Suprapubic skin (tissue), 4 donors: ENCODE measurements at regions not wholly inside any gene's neighbourhood (a gene's known extent, or its start where the extent isn't known, plus 50 kb on each side); places are given as distances from the start of the nearest gene placed in this dataset.

Experiments
- DNase-seq, 2 donors: peaks; one replicate each; pipeline ENCODE4 v3.0.0-alpha.2; 2019; ENCODE audit warnings: low spot score in 2 of 2
- H3K27ac ChIP-seq: fragments of 200-600 bp; sonication (generic); one replicate; pipeline ENCODE4 v1.5.1; 2019
- H3K27me3 ChIP-seq: fragments of 200-600 bp; sonication (generic); one replicate; pipeline ENCODE4 v1.5.1; 2019
- H3K36me3 ChIP-seq: fragments of 200-600 bp; sonication (generic); one replicate; pipeline ENCODE4 v1.5.1; 2019
- H3K4me1 ChIP-seq: fragments of 200-600 bp; sonication (generic); one replicate; pipeline ENCODE4 v1.5.1; 2019
- H3K4me3 ChIP-seq: fragments of 200-600 bp; sonication (generic); one replicate; pipeline ENCODE4 v1.5.1; 2019; ENCODE audit warnings: mild to moderate bottlenecking
- H3K9me3 ChIP-seq: fragments of 200-600 bp; sonication (generic); one replicate; pipeline ENCODE4 v1.5.1; 2019
- EP300 ChIP-seq: sonication (generic); formaldehyde crosslinking; IDR thresholded peaks from one replicate; pipeline ENCODE4 v1.6.1; 2017; ENCODE audit warnings: antibody characterized with exemption
- POLR2A ChIP-seq, 2 donors: fragments of 450-650 bp; IDR thresholded peaks; one replicate each; pipeline ENCODE4 v1.6.1; 2017; ENCODE audit warnings: antibody characterized with exemption in 2 of 2, mild to moderate bottlenecking in 2 of 2, moderate library complexity in 2 of 2
- POLR2AphosphoS5 ChIP-seq, 3 donors: sonication (generic); formaldehyde crosslinking; IDR thresholded peaks; one replicate each; pipeline ENCODE4 v1.6.1; 2017; ENCODE audit warnings: antibody characterized with exemption in 3 of 3
- WGBS: methylation state at CpG from one replicate; pipeline ENCODE4 v1.1.5; 2018; 5-methylcytosine and 5-hydroxymethylcytosine counted together
- TF ChIP-seq, protein P1 (sequence below), 2 donors: fragments of 200-600 bp in 1 of 2; fragments of 450-650 bp in 1 of 2; sonication (generic) in 1 of 2; IDR thresholded peaks; one replicate each; pipeline ENCODE4 v1.5.1; 2016 to 2019; ENCODE audit warnings: antibody characterized with exemption in 2 of 2, mild to moderate bottlenecking in 1 of 2, moderate library complexity in 1 of 2

DNA sequence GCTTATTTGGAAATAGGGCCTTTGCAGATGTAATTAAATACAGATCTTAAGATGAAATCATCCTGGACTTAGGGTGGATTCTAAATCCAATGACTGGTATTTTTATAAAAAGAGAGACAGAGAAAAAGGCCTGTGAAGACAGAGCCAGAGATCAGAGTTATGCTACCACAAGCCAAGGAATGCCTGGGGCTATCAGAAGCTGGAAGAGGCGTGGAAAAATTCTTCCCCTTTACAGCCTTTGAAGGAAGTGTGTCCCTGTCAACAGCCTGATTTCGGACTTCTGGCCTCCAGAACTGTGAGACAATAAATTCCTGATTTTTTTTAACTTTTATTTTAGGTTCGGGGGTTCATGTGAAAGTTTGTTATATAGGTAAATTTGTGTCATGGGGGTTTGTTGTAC is 154.1 kb upstream of the CADPS start:
- Histone ChIP-seq H3K27me3 (no peaks in the 10 kb centered on the region), H3K4me3 (no peak overlapping the region), H3K27ac (no peak overlapping the region), H3K9me3 (no peaks in the 10 kb centered on the region), H3K36me3 (no peaks in the 10 kb centered on the region), H3K4me1 (no peaks in the 10 kb centered on the region)
- no peak for DNase-seq
- TF ChIP-seq EP300 (no peak), POLR2AphosphoS5 (IDR thresholded peaks at IDR 0.05) (no peak), POLR2A (IDR thresholded peaks at IDR 0.05) (no peak)
- TF ChIP-seq, protein P1, sequence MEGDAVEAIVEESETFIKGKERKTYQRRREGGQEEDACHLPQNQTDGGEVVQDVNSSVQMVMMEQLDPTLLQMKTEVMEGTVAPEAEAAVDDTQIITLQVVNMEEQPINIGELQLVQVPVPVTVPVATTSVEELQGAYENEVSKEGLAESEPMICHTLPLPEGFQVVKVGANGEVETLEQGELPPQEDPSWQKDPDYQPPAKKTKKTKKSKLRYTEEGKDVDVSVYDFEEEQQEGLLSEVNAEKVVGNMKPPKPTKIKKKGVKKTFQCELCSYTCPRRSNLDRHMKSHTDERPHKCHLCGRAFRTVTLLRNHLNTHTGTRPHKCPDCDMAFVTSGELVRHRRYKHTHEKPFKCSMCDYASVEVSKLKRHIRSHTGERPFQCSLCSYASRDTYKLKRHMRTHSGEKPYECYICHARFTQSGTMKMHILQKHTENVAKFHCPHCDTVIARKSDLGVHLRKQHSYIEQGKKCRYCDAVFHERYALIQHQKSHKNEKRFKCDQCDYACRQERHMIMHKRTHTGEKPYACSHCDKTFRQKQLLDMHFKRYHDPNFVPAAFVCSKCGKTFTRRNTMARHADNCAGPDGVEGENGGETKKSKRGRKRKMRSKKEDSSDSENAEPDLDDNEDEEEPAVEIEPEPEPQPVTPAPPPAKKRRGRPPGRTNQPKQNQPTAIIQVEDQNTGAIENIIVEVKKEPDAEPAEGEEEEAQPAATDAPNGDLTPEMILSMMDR (IDR thresholded peaks at IDR 0.05): no peak
- WGBS: 42% methylated on average over 3 of the region's 3 CpGs

DNA sequence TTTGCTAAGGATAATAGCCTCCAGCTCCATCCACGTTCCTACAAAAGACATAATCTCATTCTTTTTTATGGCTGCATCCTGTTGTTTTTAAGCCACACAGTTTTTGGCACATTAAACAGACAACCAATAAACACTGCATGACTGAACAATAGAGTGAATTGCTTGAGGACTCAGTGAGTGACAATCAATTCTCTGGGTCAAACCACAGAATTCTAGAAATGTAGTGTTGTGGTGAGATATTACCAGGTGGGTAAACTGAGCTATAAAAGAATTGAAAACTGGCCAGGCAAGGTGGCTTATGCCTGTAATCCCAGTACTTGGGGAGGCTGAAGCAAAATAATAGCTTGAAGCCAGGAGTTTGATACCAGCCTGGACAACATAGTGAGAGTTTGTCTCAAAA is 154.7 kb upstream of the CADPS start:
- Histone ChIP-seq H3K36me3 (no peaks in the 10 kb centered on the region), H3K27me3 (no peaks in the 10 kb centered on the region), H3K27ac (no peak overlapping the region), H3K4me3 (no peak overlapping the region), H3K4me1 (no peaks in the 10 kb centered on the region), H3K9me3 (no peaks in the 10 kb centered on the region)
- WGBS: 28% methylated on average over 1 of the region's 1 CpG
- TF ChIP-seq, protein P1 (IDR thresholded peaks at IDR 0.05): no peak
- TF ChIP-seq EP300 (no peak), POLR2A (IDR thresholded peaks at IDR 0.05) (no peak), POLR2AphosphoS5 (IDR thresholded peaks at IDR 0.05) (no peak)
- no peak for DNase-seq

DNA sequence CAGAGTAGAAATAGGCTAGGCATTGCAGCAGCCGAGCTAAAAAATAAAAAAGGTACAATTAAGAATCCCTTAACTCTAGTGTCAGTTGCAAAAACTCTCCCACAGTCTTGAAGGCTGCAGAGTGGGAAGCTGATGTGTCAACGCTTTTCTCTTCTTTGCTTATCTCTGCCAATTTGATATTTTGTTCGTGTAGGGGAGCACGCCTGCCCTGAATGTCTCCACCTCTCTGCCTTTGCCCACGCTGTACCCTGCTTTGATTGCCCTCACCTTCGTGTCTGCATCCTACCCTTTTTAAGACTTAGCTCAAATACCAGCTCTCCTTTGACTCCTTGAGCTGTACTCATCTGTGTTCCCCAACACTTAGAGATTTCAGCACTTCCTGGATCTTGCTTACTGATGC is 155.4 kb upstream of the CADPS start:
- Histone ChIP-seq H3K4me1 (no peaks in the 10 kb centered on the region), H3K4me3 (no peak overlapping the region), H3K27me3 (no peaks in the 10 kb centered on the region), H3K36me3 (no peaks in the 10 kb centered on the region), H3K27ac (no peak overlapping the region), H3K9me3 (no peaks in the 10 kb centered on the region)
- DNase-seq: no peak
- TF ChIP-seq, protein P1 (IDR thresholded peaks at IDR 0.05): no peak
- no peak for TF ChIP-seq EP300
- TF ChIP-seq POLR2A (IDR thresholded peaks at IDR 0.05): no peak
- no peak for TF ChIP-seq POLR2AphosphoS5 (IDR thresholded peaks at IDR 0.05)
- 78% methylated on average over 6 of the region's 6 CpGs for WGBS

DNA sequence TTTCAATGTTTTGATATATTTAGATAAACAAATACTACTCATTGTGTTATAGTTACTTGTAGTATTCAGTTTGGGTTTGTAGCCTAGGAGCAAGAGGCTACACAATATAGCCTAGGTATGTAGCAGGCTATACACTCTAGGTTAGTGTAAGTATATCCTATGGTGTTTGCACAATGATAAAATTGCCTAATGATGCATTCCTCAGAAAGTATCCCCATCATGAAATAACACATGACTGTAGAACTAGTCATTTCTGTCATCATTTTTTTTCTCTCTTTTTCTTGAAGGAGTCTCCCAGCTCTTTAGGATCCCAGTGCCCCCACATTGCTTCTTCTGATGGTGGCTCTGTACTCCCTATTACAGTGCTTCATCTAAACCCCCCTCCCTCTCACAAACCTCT is 157.7 kb upstream of the CADPS start:
- Histone ChIP-seq H3K27me3 (no peaks in the 10 kb centered on the region), H3K4me3 (no peak overlapping the region), H3K27ac (no peak overlapping the region), H3K9me3 (no peaks in the 10 kb centered on the region), H3K4me1 (no peaks in the 10 kb centered on the region), H3K36me3 (no peaks in the 10 kb centered on the region)
- DNase-seq: no peak
- TF ChIP-seq POLR2AphosphoS5 (IDR thresholded peaks at IDR 0.05) (no peak), POLR2A (IDR thresholded peaks at IDR 0.05) (no peak), EP300 (no peak)
- TF ChIP-seq, protein P1 (IDR thresholded peaks at IDR 0.05): no peak

DNA sequence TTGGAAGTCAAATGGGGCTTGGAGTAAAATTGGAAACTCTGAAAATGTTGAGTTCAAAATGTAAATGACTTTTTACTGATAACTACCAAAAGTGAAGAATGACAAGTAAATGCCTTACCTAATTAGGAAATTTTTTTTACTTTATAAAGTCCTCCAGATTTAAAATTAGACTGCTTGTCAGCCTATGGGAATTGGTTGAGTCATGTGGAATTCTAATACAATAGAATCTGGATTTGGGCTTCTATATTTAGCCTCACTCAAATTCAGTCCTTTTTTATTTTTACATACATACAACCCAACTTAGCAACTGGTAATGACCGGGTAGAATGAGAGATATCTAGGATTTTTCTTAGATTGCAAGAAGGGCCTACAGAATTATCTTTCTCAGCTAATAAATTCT is 158.9 kb upstream of the CADPS start:
- 82% methylated on average over 1 of the region's 1 CpG for WGBS
- TF ChIP-seq, protein P1 (IDR thresholded peaks at IDR 0.05): no peak
- TF ChIP-seq POLR2A (IDR thresholded peaks at IDR 0.05) (no peak), POLR2AphosphoS5 (IDR thresholded peaks at IDR 0.05) (no peak), EP300 (no peak)

More for the DNA sequence above, 158.9 kb upstream of the CADPS start:
- no peak for DNase-seq
- H3K27ac ChIP-seq: no peak overlapping the region
- no peaks in the 10 kb centered on the region for H3K36me3 ChIP-seq
- no peaks in the 10 kb centered on the region for H3K4me1 ChIP-seq
- no peaks in the 10 kb centered on the region for H3K27me3 ChIP-seq
- H3K4me3 ChIP-seq: no peak overlapping the region
- no peaks in the 10 kb centered on the region for H3K9me3 ChIP-seq
